BLaER1 (cell line): ENCODE measurements at regions not wholly inside any gene's neighbourhood (a gene's known extent, or its start where the extent isn't known, plus 50 kb on each side); places are given as distances from the start of the nearest gene placed in this dataset.
"Not testable (repeated sequence)": the region's sequence is repeated elsewhere in the genome, so short reads cannot be mapped to it uniquely, and the experiment has no call there.

ENCODE experiments used
- H3K27ac ChIP-seq: shearing (Covaris generic); formaldehyde crosslinking; 2 replicates; pipeline ENCODE4 v1.8.1; 2022
- H3K27me3 ChIP-seq: shearing (Covaris generic); formaldehyde crosslinking; 2 replicates; pipeline ENCODE4 v1.8.1; 2022
- H3K36me3 ChIP-seq: shearing (Covaris generic); formaldehyde crosslinking; 2 replicates; pipeline ENCODE4 v1.8.1; 2022
- H3K4me1 ChIP-seq: shearing (Covaris generic); formaldehyde crosslinking; 2 replicates; pipeline ENCODE4 v1.8.1; 2022
- H3K4me2 ChIP-seq: shearing (Covaris generic); formaldehyde crosslinking; 2 replicates; pipeline ENCODE4 v1.8.1; 2022
- H3K4me3 ChIP-seq: shearing (Covaris generic); formaldehyde crosslinking; 2 replicates; pipeline ENCODE4 v1.8.1; 2022
- H3K9ac ChIP-seq: shearing (Covaris generic); formaldehyde crosslinking; 2 replicates; pipeline ENCODE4 v1.8.1; 2022
- H3K9me3 ChIP-seq: shearing (Covaris generic); formaldehyde crosslinking; 2 replicates; pipeline ENCODE4 v1.8.1; 2022
- H4K20me1 ChIP-seq: shearing (Covaris generic); formaldehyde crosslinking; 2 replicates; pipeline ENCODE4 v1.8.1; 2022
- Cebpa-rat ChIP-seq: shearing (Covaris generic); IDR thresholded peaks from 2 replicates; pipeline ENCODE4 v1.8.1; 2022

GRCh38 chr14:105943973-105944602 is 417.7 kb downstream of the TMEM121 start:
- no peak for TF ChIP-seq Cebpa-rat
- H3K4me1 ChIP-seq = no peaks in the 10 kb centered on the region
- H3K9me3 ChIP-seq = no peaks in the 10 kb centered on the region
- H4K20me1 ChIP-seq = no peaks in the 10 kb centered on the region
- H3K36me3 ChIP-seq = no peaks in the 10 kb centered on the region
- no peak overlapping the region for H3K4me3 ChIP-seq
- no peak overlapping the region for H3K27ac ChIP-seq
- H3K4me2 ChIP-seq = no peak overlapping the region
- H3K9ac ChIP-seq = no peak overlapping the region
- H3K27me3 ChIP-seq = no peaks in the 10 kb centered on the region

GRCh38 chr14:105944632-105945610 is 418.5 kb downstream of the TMEM121 start:
- Histone ChIP-seq H3K4me1 (no peaks in the 10 kb centered on the region), H3K36me3 (no peaks in the 10 kb centered on the region), H4K20me1 (no peaks in the 10 kb centered on the region), H3K9ac (no peak overlapping the region), H3K4me2 (no peak overlapping the region), H3K9me3 (no peaks in the 10 kb centered on the region), H3K4me3 (no peak overlapping the region), H3K27ac (no peak overlapping the region), H3K27me3 (no peaks in the 10 kb centered on the region)
- TF ChIP-seq Cebpa-rat = no peak

GRCh38 chr14:105945896-105946295 is 419.5 kb downstream of the TMEM121 start:
- no peak overlapping the region for H3K9ac ChIP-seq
- H3K4me3 ChIP-seq = no peak overlapping the region
- no peaks in the 10 kb centered on the region for H3K4me1 ChIP-seq
- H3K9me3 ChIP-seq = no peaks in the 10 kb centered on the region
- no peaks in the 10 kb centered on the region for H3K27me3 ChIP-seq
- TF ChIP-seq Cebpa-rat = no peak
- H3K36me3 ChIP-seq = no peaks in the 10 kb centered on the region
- no peak overlapping the region for H3K4me2 ChIP-seq
- H4K20me1 ChIP-seq = no peaks in the 10 kb centered on the region
- H3K27ac ChIP-seq = no peak overlapping the region

GRCh38 chr14:105947599-105947998 is 421.2 kb downstream of the TMEM121 start:
- H3K4me3 ChIP-seq = no peak overlapping the region
- H3K4me1 ChIP-seq = no peaks in the 10 kb centered on the region
- no peaks in the 10 kb centered on the region for H4K20me1 ChIP-seq
- no peaks in the 10 kb centered on the region for H3K36me3 ChIP-seq
- no peaks in the 10 kb centered on the region for H3K9me3 ChIP-seq
- no peak for TF ChIP-seq Cebpa-rat
- H3K27me3 ChIP-seq = no peaks in the 10 kb centered on the region
- no peak overlapping the region for H3K4me2 ChIP-seq
- H3K27ac ChIP-seq = no peak overlapping the region
- H3K9ac ChIP-seq = no peak overlapping the region

GRCh38 chr14:105948955-105949354 is 422.6 kb downstream of the TMEM121 start:
- H3K4me3 ChIP-seq, H3K9me3 ChIP-seq, H4K20me1 ChIP-seq: not testable (repeated sequence)

GRCh38 chr14:105950364-105950892 is 424.0 kb downstream of the TMEM121 start:
- H4K20me1 ChIP-seq, H3K9me3 ChIP-seq: not testable (repeated sequence)

More at GRCh38 chr14:105948955-105949354, 422.6 kb downstream of the TMEM121 start:
- H3K27ac ChIP-seq, H3K27me3 ChIP-seq, H3K36me3 ChIP-seq, H3K4me1 ChIP-seq, H3K9ac ChIP-seq, H3K4me2 ChIP-seq: not testable (repeated sequence)

GRCh38 chr14:105951399-105951798 is 425.0 kb downstream of the TMEM121 start:
- no peak overlapping the region for H3K4me3 ChIP-seq
- no peaks in the 10 kb centered on the region for H3K9me3 ChIP-seq
- H4K20me1 ChIP-seq = no peaks in the 10 kb centered on the region
- no peak for TF ChIP-seq Cebpa-rat
- H3K27ac ChIP-seq = no peak overlapping the region
- no peak overlapping the region for H3K9ac ChIP-seq
- H3K4me1 ChIP-seq = no peaks in the 10 kb centered on the region
- H3K4me2 ChIP-seq = no peak overlapping the region
- no peaks in the 10 kb centered on the region for H3K27me3 ChIP-seq
- H3K36me3 ChIP-seq = no peaks in the 10 kb centered on the region

More at GRCh38 chr14:105950364-105950892, 424.0 kb downstream of the TMEM121 start:
- H3K27ac ChIP-seq, H3K4me1 ChIP-seq, H3K9ac ChIP-seq, H3K27me3 ChIP-seq, H3K36me3 ChIP-seq, H3K4me3 ChIP-seq, H3K4me2 ChIP-seq: not testable (repeated sequence)

- Histone ChIP-seq H3K9me3 (no peaks in the 10 kb centered on the region), H3K4me1 (no peaks in the 10 kb centered on the region), H3K9ac (no peak overlapping the region), H3K36me3 (no peaks in the 10 kb centered on the region), H3K27me3 (no peaks in the 10 kb centered on the region), H3K4me3 (no peak overlapping the region), H4K20me1 (no peaks in the 10 kb centered on the region), H3K27ac (no peak overlapping the region), H3K4me2 (no peak overlapping the region)
- no peak for TF ChIP-seq Cebpa-rat
These were observed 425.8 kb downstream of the TMEM121 start for GRCh38 chr14:105952222-105952621.

- no peaks in the 10 kb centered on the region for H3K27me3 ChIP-seq
- H3K4me3 ChIP-seq = no peak overlapping the region
- no peaks in the 10 kb centered on the region for H3K36me3 ChIP-seq
- no peak overlapping the region for H3K4me2 ChIP-seq
- TF ChIP-seq Cebpa-rat = no peak
- no peak overlapping the region for H3K9ac ChIP-seq
- H3K4me1 ChIP-seq = no peaks in the 10 kb centered on the region
- no peaks in the 10 kb centered on the region for H3K9me3 ChIP-seq
- H3K27ac ChIP-seq = no peak overlapping the region
- H4K20me1 ChIP-seq = no peaks in the 10 kb centered on the region
These were observed 426.4 kb downstream of the TMEM121 start for GRCh38 chr14:105952826-105953225.

- H3K4me2 ChIP-seq, H3K27ac ChIP-seq, H3K27me3 ChIP-seq, H4K20me1 ChIP-seq, H3K4me3 ChIP-seq, H3K36me3 ChIP-seq, H3K4me1 ChIP-seq, H3K9ac ChIP-seq, H3K9me3 ChIP-seq: not testable (repeated sequence)
These were observed 435.2 kb downstream of the TMEM121 start for GRCh38 chr14:105961625-105962024.
